Fibroblast of skin of scalp (primary cell): ENCODE measurements at regions not wholly inside any gene's neighbourhood (a gene's known extent, or its start where the extent isn't known, plus 50 kb on each side); places are given as distances from the start of the nearest gene placed in this dataset.

Experiments used
- DNase-seq: peaks from one replicate; pipeline ENCODE4 v3.0.0-alpha.2; 2013

- no peak for DNase-seq
Measured at GRCh38 chr1:10848109-10848684, 51.8 kb upstream of the CASZ1 start.

GRCh38 chr1:10850026-10850425 lies 53.6 kb upstream of the CASZ1 start:
- DNase-seq = no peak

DNA sequence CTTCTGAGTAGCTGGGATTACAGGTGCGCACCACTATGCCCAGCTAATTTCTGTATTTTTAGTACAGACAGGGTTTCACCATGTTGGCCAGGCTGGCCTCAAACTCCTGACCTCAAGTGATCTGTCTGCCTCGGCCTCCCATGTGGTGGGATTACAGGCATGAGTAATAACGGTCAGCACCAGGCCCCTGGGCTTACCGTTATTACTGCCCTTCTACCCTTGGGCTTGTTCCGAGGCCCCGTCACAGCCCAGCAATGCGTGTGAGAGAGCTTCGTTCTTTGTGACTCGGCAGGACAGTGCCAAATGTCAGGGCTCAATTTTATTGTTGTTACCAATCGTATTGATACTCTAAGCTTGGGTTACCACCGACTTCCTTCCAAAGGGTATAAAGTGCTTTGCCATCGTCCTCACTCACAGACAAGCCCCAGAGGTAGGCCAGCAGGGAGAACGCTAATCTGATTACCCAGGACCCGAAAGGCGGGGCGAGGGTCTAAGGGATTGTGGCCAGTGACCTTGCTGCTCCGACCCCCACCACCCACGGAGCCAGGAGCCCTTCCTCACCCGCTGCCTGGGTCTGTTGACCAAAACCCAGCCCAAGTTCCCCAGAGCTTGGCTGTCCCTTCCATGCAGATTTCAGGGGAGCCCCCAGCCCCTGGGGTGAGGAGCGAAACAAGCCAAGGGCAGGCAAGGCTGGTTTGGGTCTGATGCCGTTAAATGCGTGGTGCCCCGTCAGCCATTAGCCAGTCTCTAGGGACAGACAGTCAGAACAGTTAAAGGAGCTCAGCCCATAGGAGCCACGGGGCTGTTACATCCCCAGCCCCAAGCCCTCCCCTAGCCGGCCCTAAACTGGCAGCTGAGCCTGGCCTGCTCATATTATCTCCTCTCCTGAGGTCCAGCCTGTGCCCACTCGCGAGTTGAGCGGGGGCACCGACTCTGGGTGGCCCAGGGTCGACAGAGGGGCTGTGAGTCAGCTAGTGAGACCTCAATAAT lies 54.9 kb upstream of the CASZ1 start:
- DNase-seq = no peak

DNA sequence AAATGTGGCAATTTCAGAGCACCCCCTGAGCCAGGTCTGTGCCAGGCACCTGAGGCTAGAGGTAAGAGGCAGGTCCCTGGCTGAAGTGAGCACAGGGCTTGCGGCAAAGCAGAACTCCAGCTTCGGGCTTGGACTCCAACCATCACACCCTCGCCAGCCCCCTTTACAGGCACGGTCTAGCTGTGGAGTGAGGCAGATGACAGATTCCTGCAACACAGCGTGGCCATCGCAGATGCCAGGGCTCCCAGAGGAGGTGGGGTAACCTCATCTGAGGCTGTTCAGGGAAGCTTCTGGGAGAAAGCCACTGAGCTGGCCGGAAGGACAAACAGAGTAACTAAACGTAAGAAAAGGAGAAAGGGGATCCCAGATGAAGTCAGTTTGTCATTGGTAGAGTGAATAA lies 55.6 kb upstream of the CASZ1 start:
- DNase-seq = no peak

GRCh38 chr1:10852486-10852885 lies 56.0 kb upstream of the CASZ1 start:
- DNase-seq = no peak

- no peak for DNase-seq
Measured at GRCh38 chr1:10852998-10853520, 56.6 kb upstream of the CASZ1 start.

DNA sequence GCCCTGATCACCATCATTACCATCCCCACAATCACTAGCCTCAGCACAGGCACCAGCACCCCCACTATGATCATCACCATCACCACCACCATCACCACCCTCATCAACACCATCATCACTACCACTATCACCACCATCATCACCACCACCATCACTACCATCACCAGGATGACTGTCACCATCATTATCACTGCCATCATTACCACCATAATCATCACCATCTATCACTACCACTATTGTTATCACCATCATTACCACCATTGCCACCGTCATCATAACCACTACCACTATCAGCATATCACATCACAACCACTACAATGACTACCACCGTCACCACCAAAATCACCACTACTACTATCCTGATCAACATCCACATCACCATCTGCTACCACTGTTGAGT lies 57.3 kb upstream of the CASZ1 start:
- no peak for DNase-seq

DNA sequence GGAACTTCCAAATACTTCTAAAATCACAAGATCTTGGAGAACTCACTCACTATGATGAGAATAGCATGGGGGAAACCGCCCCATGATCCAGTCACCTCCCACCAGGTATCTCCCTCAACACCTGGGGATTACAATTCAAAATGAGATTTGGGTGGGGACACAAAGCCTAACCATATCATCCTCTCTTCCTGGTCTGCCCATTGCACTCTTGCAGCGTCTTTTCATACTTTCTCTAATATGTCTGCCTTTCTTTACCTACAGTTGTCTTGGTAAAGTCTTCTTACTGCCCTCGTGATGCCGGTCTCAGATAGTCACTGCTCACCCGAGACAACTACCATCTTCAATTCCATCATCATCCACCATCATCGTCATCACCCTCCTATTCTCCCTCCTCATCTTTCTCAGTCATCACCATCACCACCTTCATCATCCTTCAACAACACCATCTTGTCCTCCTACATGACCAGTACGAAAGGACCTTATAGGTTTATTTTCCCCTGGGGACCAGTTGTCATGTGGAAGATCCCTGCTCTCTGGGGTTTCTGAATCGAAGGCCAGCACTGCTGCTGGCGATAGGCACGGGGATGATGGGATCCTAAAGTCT lies 58.5 kb upstream of the CASZ1 start:
- DNase-seq = no peak

DNA sequence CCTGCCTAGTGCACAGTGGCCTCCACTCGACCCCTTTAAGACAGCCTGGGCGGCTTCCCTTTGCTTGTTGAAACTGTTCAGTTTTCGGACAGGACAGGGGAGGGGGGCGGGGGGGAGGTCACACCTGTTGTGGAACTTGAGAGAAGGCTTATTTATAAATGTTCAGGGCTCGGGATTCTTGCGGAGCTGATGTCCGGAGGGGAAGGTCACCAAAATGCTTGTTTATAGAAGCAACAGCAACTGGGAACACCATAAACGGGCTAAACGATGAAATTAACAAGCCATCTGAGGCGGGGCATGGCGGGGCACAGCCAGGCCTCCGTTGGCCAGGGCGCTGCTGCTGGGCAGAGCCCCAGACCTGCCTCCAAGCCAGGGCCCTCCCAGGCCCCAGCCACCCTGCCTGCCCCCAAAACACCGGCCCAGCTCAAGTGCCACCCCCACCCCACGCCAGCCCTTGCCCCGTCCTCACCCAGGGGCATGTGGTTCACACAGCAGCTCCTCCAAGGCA lies 59.8 kb upstream of the CASZ1 start:
- DNase-seq = no peak

- DNase-seq = no peak
Measured at GRCh38 chr1:10856863-10857598, 60.6 kb upstream of the CASZ1 start.

- DNase-seq = no peak
Measured at GRCh38 chr1:10857687-10858086, 61.2 kb upstream of the CASZ1 start.

DNA sequence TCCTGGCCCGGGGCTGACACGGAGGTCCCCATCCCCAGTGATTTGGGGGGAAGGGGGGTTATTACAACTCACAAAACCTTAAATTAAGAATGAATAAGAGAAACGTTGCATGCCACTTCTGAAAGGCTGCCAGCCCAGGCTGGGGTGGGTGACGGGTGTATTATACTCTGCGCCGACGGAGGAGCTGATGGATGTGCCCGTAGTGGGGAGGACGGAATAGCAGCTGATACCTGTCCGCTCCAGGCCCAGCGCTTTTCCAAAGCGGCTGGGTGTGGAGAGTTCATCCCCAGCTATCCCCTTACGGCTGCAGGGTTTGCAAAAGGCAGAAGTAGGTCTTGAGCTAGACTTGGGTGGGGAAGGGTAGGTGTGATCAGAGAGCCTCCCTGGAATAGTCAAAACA lies 63.8 kb upstream of the CASZ1 start:
- DNase-seq = no peak

GRCh38 chr1:10860682-10861081 lies 64.2 kb upstream of the CASZ1 start:
- DNase-seq = no peak

DNA sequence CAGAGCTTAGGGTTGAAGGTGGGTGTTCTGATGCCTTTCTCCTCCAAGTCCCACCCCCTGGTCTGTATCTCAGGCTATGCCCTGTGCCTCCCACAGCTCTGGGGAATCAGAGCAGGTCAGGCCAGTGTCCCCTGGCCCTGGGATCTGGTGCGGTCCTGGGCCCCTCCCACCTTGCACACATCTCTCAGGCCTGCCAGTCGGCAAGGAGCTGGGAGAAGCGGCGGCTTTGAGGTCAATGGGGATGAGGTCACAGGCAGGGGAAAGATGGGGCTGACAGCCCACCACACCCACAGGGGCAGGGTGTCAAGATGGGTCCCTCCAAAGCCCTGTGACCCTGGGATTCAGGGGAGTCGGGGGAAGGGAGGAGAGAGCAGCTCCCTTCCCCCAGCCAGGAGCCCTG lies 65.4 kb upstream of the CASZ1 start:
- DNase-seq = no peak

DNA sequence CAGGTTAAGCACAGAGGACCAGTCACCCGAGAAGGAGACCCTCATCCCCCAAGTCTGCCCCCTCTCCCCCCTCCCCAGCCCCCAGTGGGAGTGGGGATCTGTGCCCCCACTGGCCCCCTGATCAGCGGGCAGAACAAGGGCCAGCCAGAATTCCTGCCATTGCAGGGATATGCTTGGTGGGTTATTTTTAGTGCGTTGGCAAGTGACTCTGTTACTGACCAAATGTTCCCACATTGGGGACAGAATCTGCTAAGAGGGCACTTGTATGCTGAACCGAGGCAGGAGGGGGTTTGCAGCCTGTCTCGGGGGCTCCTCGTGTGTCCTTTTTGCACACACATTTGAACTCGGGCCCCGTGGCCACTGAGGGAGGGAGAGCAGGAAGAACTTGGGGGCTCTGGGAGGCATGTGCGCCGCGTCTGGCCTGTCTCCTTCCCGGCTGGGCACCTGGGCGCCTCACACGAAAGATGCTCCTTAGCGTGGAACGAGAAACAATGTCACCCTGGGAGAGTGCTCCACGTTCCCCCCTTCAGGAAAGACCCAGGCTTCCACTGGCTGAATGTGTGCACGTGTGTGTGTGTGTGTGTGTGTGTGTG lies 66.4 kb upstream of the CASZ1 start:
- DNase-seq = no peak

DNA sequence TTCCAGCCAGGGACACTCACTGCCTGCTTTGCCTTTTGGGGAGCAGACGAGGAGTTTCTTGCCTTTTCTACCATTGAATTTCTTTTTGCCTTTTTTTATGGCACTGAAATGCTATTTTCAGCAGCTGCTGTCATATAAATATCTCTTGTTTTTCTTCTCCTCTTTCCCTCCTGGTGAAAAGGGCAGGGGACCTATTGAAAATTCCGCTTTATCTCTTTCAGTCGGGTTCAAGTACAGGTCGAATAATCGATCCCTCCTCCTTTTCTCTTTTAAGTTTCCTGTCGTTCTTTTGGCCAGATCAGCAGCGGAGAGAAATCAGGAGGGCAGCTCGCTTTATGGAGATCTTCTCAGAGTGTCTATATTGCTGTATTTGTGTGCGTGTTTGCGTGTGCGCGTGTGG lies 67.4 kb upstream of the CASZ1 start:
- DNase-seq = no peak

DNA sequence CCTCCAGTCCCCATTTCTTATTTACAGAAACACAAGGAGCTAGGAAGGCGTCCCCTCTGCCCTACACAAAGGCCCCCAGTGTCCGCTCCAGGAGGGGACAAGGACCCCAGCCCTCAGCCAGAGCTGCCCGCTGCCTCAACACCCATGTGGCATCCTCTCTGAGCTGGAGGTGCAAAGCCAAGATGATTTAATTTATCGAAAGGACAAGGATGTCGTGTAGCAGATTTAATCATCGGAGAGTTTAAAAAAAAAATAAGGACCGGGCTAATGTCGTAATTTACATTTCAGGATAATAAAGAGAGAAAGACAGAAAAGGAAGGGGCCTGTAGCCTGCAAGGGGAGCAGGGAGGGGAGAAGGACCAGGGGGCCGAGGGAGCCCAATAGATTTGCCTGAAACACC lies 68.3 kb upstream of the CASZ1 start:
- DNase-seq = no peak

- no peak for DNase-seq
Measured at GRCh38 chr1:10865518-10866320, 69.3 kb upstream of the CASZ1 start.

DNA sequence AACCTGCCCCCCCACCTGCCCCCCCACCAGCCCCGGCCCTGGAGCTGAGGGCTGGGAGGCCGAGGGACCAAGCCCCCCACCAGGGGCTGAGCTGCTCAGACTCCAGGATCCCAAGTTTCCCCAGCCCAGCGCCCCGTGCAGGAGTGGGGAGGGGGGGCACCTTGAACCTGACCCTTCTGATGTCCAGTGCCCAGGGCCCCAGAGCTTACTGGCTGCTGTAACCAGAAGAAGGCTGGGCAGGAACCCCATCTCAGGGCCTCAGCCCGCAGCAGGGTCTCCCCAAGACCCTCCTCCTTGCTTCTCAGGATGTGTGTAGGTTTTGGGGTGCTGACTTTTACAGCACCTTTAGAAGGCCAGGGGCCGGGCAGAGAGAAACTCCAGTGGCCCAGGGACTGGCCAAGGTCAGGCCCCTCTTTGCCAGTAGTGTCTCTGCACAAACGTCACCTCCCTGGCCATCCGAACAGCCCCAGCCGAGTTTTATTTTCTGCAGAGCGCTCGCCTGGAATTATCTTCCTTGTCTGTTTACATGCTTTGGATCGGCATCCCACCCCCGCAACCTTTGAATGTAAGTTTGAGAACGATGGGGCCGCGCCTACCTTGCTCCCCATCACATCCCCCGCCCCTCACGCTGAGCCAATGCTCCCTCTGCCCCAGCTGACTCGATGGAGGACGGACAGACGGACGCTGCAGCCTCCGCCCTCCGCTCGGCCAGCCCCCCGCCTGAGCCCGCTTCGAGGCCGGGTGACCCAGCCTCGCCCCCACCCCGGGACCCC lies 70.1 kb upstream of the CASZ1 start:
- no peak for DNase-seq

GRCh38 chr1:10867138-10867721 lies 70.8 kb upstream of the CASZ1 start:
- peak; percentile 42 for DNase-seq
